Mesenchymal stem cell (in vitro differentiated cells and primary cell): ENCODE measurements at regions not wholly inside any gene's neighbourhood (a gene's known extent, or its start where the extent isn't known, plus 50 kb on each side); places are given as distances from the start of the nearest gene placed in this dataset.

Experiments
- DNase-seq: peaks from one replicate; pipeline ENCODE4 v3.0.0-alpha.2; 2013
- H2AFZ ChIP-seq: one replicate; pipeline ENCODE4 v1.6.1; 2013; ENCODE audit warnings: low read depth, mild to moderate bottlenecking, control low read depth, inconsistent platforms, low read length, moderate library complexity
- H2AK5ac ChIP-seq: 2 replicates; pipeline ENCODE4 v1.6.1; 2013; ENCODE audit warnings: low read length, moderate library complexity, mild to moderate bottlenecking, inconsistent platforms; ENCODE audit not compliant: severe bottlenecking
- H2BK120ac ChIP-seq: one replicate; pipeline ENCODE4 v1.6.1; 2013; ENCODE audit warnings: low read depth, mild to moderate bottlenecking, inconsistent platforms, low read length, moderate library complexity
- H2BK12ac ChIP-seq, 2 experiments: one replicate each; pipeline ENCODE4 v1.6.1; 2013; ENCODE audit warnings: inconsistent platforms in 2 of 2, low read length in 2 of 2, mild to moderate bottlenecking in 2 of 2, moderate library complexity in 2 of 2, control low read depth in 1 of 2
- H2BK15ac ChIP-seq: one replicate; pipeline ENCODE4 v1.6.1; 2013; ENCODE audit warnings: mild to moderate bottlenecking, low read depth, inconsistent platforms; ENCODE audit not compliant: poor library complexity, severe bottlenecking
- H2BK5ac ChIP-seq: 2 replicates; pipeline ENCODE4 v1.6.1; 2013; ENCODE audit warnings: low read depth, mild to moderate bottlenecking, low read length, control low read depth, inconsistent platforms; ENCODE audit not compliant: poor library complexity, severe bottlenecking
- H3K14ac ChIP-seq, 2 experiments: one replicate each; pipeline ENCODE4 v1.6.1; 2013; ENCODE audit warnings: inconsistent platforms in 2 of 2, low read length in 2 of 2, control low read depth in 1 of 2, mild to moderate bottlenecking in 1 of 2, moderate library complexity in 1 of 2
- H3K18ac ChIP-seq, 2 experiments: one replicate each; pipeline ENCODE4 v1.6.1; 2013; ENCODE audit warnings: inconsistent platforms in 2 of 2, low read length in 2 of 2, control low read depth in 1 of 2, low read depth in 1 of 2, mild to moderate bottlenecking in 1 of 2
- H3K23ac ChIP-seq, 2 experiments: one replicate each; pipeline ENCODE4 v1.6.1; 2013; ENCODE audit warnings: inconsistent platforms in 2 of 2, low read length in 2 of 2, mild to moderate bottlenecking in 2 of 2, moderate library complexity in 2 of 2, control low read depth in 1 of 2
- H3K27ac ChIP-seq: 2 replicates; pipeline ENCODE4 v1.5.1; 2013; ENCODE audit warnings: mild to moderate bottlenecking, moderate library complexity, low read length, control low read depth, inconsistent platforms; ENCODE audit not compliant: poor library complexity, severe bottlenecking
- H3K27me3 ChIP-seq, 2 experiments: 2 replicates each; pipeline versions ENCODE4 v1.6.1 to v1.7.0; 2013; ENCODE audit warnings: low read length in 2 of 2, mild to moderate bottlenecking in 2 of 2, moderate library complexity in 2 of 2, control low read depth in 1 of 2, inconsistent platforms in 1 of 2; ENCODE audit not compliant: control insufficient read depth in 1 of 2, insufficient read depth in 1 of 2
- H3K36me3 ChIP-seq, 2 experiments: 2 replicates each; pipeline versions ENCODE4 v1.6.1 to v1.7.0; 2013; ENCODE audit warnings: low read length in 2 of 2, control low read depth in 1 of 2, inconsistent platforms in 1 of 2, low read depth in 1 of 2, mild to moderate bottlenecking in 1 of 2; ENCODE audit not compliant: insufficient read depth in 2 of 2, control insufficient read depth in 1 of 2
- H3K4ac ChIP-seq, 2 experiments: one replicate each; pipeline ENCODE4 v1.6.1; 2013; ENCODE audit warnings: inconsistent platforms in 2 of 2, low read length in 2 of 2, mild to moderate bottlenecking in 2 of 2, moderate library complexity in 2 of 2, control low read depth in 1 of 2, low read depth in 1 of 2
- H3K4me1 ChIP-seq: 2 replicates; pipeline ENCODE4 v1.6.1; 2013; ENCODE audit warnings: low read depth, low read length, control low read depth; ENCODE audit not compliant: control insufficient read depth, insufficient read depth
- H3K4me2 ChIP-seq: 2 replicates; pipeline ENCODE4 v1.6.1; 2013; ENCODE audit warnings: low read length, mild to moderate bottlenecking, inconsistent platforms; ENCODE audit not compliant: poor library complexity, severe bottlenecking
- H3K4me3 ChIP-seq, 2 experiments: 2 replicates each; pipeline versions ENCODE4 v1.5.1 to v1.7.0; 2013; ENCODE audit warnings: low read length in 2 of 2, mild to moderate bottlenecking in 2 of 2, control low read depth in 1 of 2, low read depth in 1 of 2; ENCODE audit not compliant: insufficient read depth in 1 of 2
- H3K79me1 ChIP-seq: replicated peaks from 2 replicates; pipeline ENCODE4 v1.6.1; 2013; ENCODE audit warnings: mild to moderate bottlenecking, control low read depth, low read length, inconsistent platforms; ENCODE audit not compliant: poor library complexity, severe bottlenecking
- H3K9ac ChIP-seq: 2 replicates; pipeline ENCODE4 v1.7.0; 2013; ENCODE audit warnings: mild to moderate bottlenecking, low read length, moderate library complexity
- H3K9me3 ChIP-seq: 2 replicates; pipeline ENCODE4 v1.7.0; 2013; ENCODE audit warnings: mild to moderate bottlenecking, low read length; ENCODE audit not compliant: control insufficient read depth
- H4K8ac ChIP-seq: one replicate; pipeline ENCODE4 v1.6.1; 2013; ENCODE audit warnings: inconsistent platforms, mild to moderate bottlenecking, low read length, moderate library complexity
- H4K91ac ChIP-seq: one replicate; pipeline ENCODE4 v1.6.1; 2013; ENCODE audit warnings: mild to moderate bottlenecking, low read length, inconsistent platforms
- WGBS: methylation state at CpG from one replicate; pipeline ENCODE4 v1.1.7; 2013; ENCODE audit warnings: mixed read lengths; 5-methylcytosine and 5-hydroxymethylcytosine counted together

DNA sequence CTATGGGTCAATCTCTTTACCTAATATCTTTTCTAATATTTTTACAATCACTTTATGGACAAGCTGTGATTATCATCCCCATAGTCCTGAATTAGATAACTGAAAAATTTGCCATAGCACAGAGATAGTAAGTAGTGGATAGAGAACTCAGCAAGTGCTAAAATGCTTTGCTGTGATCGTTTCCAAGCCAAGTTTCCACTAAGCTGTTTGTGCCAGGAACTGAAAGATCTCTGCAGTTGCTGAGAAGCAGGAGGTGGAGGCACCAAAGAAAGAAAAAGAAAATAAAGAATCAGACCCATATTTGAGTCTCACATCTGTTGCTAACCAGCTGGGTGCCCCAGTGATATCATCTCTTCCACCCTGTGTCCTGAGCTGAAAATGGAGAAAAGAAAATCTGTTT lies 605.6 kb upstream of the BOD1L1 start:
- Histone ChIP-seq H2BK12ac (no peak overlapping the region), H4K8ac (no peak overlapping the region), H3K4ac (no peak overlapping the region), H3K23ac (no peak overlapping the region), H3K9me3 (no peaks in the 10 kb centered on the region), H3K4me3 (no peak overlapping the region), H2BK5ac (no peak overlapping the region), H2AFZ (no peak overlapping the region), H3K4me2 (no peak overlapping the region), H3K18ac (no peak overlapping the region), H2BK120ac (no peak overlapping the region), H2AK5ac (no peak overlapping the region), H3K79me1 (no peaks in the 10 kb centered on the region), H3K36me3 (no peaks in the 10 kb centered on the region), H3K4me1 (no peaks in the 10 kb centered on the region), H2BK15ac (no peak overlapping the region), H3K14ac (no peak overlapping the region), H3K27ac (no peak overlapping the region), H4K91ac (no peak overlapping the region), H3K27me3 (no peaks in the 10 kb centered on the region), H3K9ac (no peak overlapping the region)
- 61% methylated on average over 1 of the region's 1 CpG for WGBS
- DNase-seq, result no peak

DNA sequence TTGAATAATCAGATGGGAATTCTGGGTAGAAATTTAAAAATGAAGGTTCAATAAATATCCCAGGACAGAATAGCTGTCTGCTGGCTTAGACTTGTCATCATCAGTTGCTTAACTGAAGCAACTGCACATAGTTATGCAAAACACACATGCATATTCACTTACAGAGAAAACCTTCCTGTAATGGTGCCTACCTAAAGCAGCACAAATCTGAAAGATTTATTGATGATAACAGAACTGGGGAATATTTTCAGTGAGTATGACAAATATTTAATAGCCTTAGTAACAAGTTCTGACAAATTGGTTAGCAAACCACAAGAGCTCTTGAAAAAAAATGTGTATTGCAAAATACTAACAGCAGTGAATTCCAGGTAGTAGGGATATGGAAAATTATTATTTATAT lies 606.8 kb upstream of the BOD1L1 start:
- no peaks in the 10 kb centered on the region for H3K4me1 ChIP-seq
- no peak overlapping the region for H4K91ac ChIP-seq
- no peak overlapping the region for H2BK12ac ChIP-seq
- no peak overlapping the region for H3K4ac ChIP-seq
- H3K9ac ChIP-seq, result no peak overlapping the region
- no peak overlapping the region for H2BK15ac ChIP-seq
- H2AFZ ChIP-seq, result no peak overlapping the region
- no peak overlapping the region for H3K18ac ChIP-seq
- no peaks in the 10 kb centered on the region for H3K79me1 ChIP-seq
- no peaks in the 10 kb centered on the region for H3K36me3 ChIP-seq
- no peak overlapping the region for H2AK5ac ChIP-seq
- H3K27ac ChIP-seq, result no peak overlapping the region
- no peak overlapping the region for H3K4me2 ChIP-seq
- H2BK120ac ChIP-seq, result no peak overlapping the region
- no peak for DNase-seq
- peaks cover 4% of the 10 kb centered on the region for H3K9me3 ChIP-seq
- no peak overlapping the region for H2BK5ac ChIP-seq
- no peak overlapping the region for H4K8ac ChIP-seq
- H3K23ac ChIP-seq, result no peak overlapping the region
- no peak overlapping the region for H3K14ac ChIP-seq
- H3K4me3 ChIP-seq, result no peak overlapping the region
- no peaks in the 10 kb centered on the region for H3K27me3 ChIP-seq

GRCh38 chr4:14236359-14236758 lies 608.8 kb upstream of the BOD1L1 start:
- H2BK12ac ChIP-seq, result no peak overlapping the region
- no peak overlapping the region for H3K4me2 ChIP-seq
- H3K36me3 ChIP-seq, result no peaks in the 10 kb centered on the region
- no peak overlapping the region for H3K14ac ChIP-seq
- no peak overlapping the region for H3K4me3 ChIP-seq
- peaks cover 13% of the 10 kb centered on the region for H3K9me3 ChIP-seq
- no peaks in the 10 kb centered on the region for H3K79me1 ChIP-seq
- no peak overlapping the region for H3K27ac ChIP-seq
- no peak overlapping the region for H3K23ac ChIP-seq
- H2BK15ac ChIP-seq, result no peak overlapping the region
- no peaks in the 10 kb centered on the region for H3K4me1 ChIP-seq
- no peak overlapping the region for H2BK120ac ChIP-seq
- no peak for DNase-seq
- 42% methylated on average over 1 of the region's 2 CpGs for WGBS
- H3K27me3 ChIP-seq, result no peaks in the 10 kb centered on the region
- H4K8ac ChIP-seq, result no peak overlapping the region
- no peak overlapping the region for H4K91ac ChIP-seq
- H2AFZ ChIP-seq, result no peak overlapping the region
- H3K4ac ChIP-seq, result no peak overlapping the region
- H3K18ac ChIP-seq, result no peak overlapping the region
- no peak overlapping the region for H2AK5ac ChIP-seq
- H2BK5ac ChIP-seq, result no peak overlapping the region
- H3K9ac ChIP-seq, result no peak overlapping the region

DNA sequence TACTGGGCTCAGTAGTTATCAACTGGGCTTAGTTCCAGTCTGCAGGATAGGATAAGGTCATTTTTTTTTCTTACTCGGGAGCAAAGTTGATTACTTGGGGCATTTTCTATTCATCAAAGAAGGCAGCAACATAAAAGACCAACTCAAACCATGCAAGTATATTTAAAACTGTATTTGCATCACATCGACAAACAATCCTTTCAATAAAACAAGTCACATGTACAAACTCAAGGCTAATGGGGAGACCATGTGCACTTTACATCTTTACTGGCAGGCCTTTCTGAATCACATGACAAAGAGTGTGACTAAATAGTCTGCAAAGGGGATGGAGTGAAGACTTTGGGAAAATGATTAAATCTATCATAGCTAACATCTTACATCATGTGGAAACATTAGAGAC lies 610.4 kb upstream of the BOD1L1 start:
- Histone ChIP-seq H3K4ac (no peak overlapping the region), H4K91ac (no peak overlapping the region), H3K36me3 (no peaks in the 10 kb centered on the region), H3K27me3 (no peaks in the 10 kb centered on the region), H3K14ac (no peak overlapping the region), H3K4me1 (no peaks in the 10 kb centered on the region), H3K9me3 (peaks cover 13% of the 10 kb centered on the region), H3K23ac (no peak overlapping the region), H2BK12ac (no peak overlapping the region), H2AFZ (no peak overlapping the region), H2BK120ac (no peak overlapping the region), H3K4me3 (no peak overlapping the region), H3K18ac (no peak overlapping the region), H2BK15ac (no peak overlapping the region), H4K8ac (no peak overlapping the region), H2BK5ac (no peak overlapping the region), H3K9ac (no peak overlapping the region), H2AK5ac (no peak overlapping the region), H3K79me1 (no peaks in the 10 kb centered on the region), H3K27ac (no peak overlapping the region), H3K4me2 (no peak overlapping the region)
- no peak for DNase-seq
- 92% methylated on average over 2 of the region's 2 CpGs for WGBS
